ENCODE measurements at regions not wholly inside any gene's neighbourhood (a gene's known extent, or its start where the extent isn't known, plus 50 kb on each side); places are given as distances from the start of the nearest gene placed in this dataset.

GRCh38 chr12:124629789-124630480 is 62.5 kb upstream of the NCOR2 start:
- DNase-seq, result no peak

- DNase-seq, result no peak
Observed at GRCh38 chr12:124629117-124629516, 61.7 kb upstream of the NCOR2 start.

GRCh38 chr12:124627956-124628355 is 60.5 kb upstream of the NCOR2 start:
- DNase-seq, result no peak

- DNase-seq, result no peak
Observed at GRCh38 chr12:124626971-124627411, 59.6 kb upstream of the NCOR2 start.

GRCh38 chr12:124625867-124626675 is 58.7 kb upstream of the NCOR2 start:
- peak; percentile 96 for DNase-seq

- DNase-seq, result no peak
Observed at GRCh38 chr12:124624823-124625222, 57.4 kb upstream of the NCOR2 start.

- no peak for DNase-seq
Observed at GRCh38 chr12:124623344-124624035, 56.1 kb upstream of the NCOR2 start.

- DNase-seq, result no peak
Observed at GRCh38 chr12:124622764-124623163, 55.4 kb upstream of the NCOR2 start.

- no peak for DNase-seq
Observed at GRCh38 chr12:124622331-124622730, 54.9 kb upstream of the NCOR2 start.

- DNase-seq, result peak; percentile 86
Observed at GRCh38 chr12:124621296-124621660, 53.9 kb upstream of the NCOR2 start.

- DNase-seq, result no peak
Observed at GRCh38 chr12:124620606-124621295, 53.3 kb upstream of the NCOR2 start.

- no peak for DNase-seq
Observed at GRCh38 chr12:124618291-124618902, 51.0 kb upstream of the NCOR2 start.

GRCh38 chr12:124617615-124618014 is 50.2 kb upstream of the NCOR2 start:
- no peak for DNase-seq
